Astrocyte (in vitro differentiated cells and primary cell): ENCODE measurements at regions not wholly inside any gene's neighbourhood (a gene's known extent, or its start where the extent isn't known, plus 50 kb on each side); places are given as distances from the start of the nearest gene placed in this dataset.

Experiments used
- DNase-seq: peaks from one replicate; pipeline ENCODE4 v3.0.0-alpha.2; 2010; ENCODE audit warnings: low read depth
- FAIRE-seq: peaks from 2 replicates; lab custom pipeline; 2011; peaks lifted over from hg19 to GRCh38; lab: Jason Lieb, UNC
- H2AFZ ChIP-seq: 2 replicates; pipeline ENCODE4 v1.6.0; 2012; ENCODE audit warnings: low read depth, low read length, inconsistent platforms
- H3K27ac ChIP-seq: 2 replicates; pipeline ENCODE4 v1.5.1; 2011; ENCODE audit warnings: low read depth, low read length, inconsistent platforms
- H3K27me3 ChIP-seq: 2 replicates; pipeline ENCODE4 v1.6.0; 2011; ENCODE audit warnings: low read length, inconsistent platforms; ENCODE audit not compliant: insufficient read depth
- H3K36me3 ChIP-seq: 2 replicates; pipeline ENCODE4 v1.5.1; 2011; ENCODE audit warnings: low read length, inconsistent platforms; ENCODE audit not compliant: insufficient read depth
- H3K4me1 ChIP-seq: 2 replicates; pipeline ENCODE4 v1.5.1; 2011; ENCODE audit warnings: low read length, inconsistent platforms; ENCODE audit not compliant: insufficient read depth
- H3K4me2 ChIP-seq: 2 replicates; pipeline ENCODE4 v1.6.0; 2012; ENCODE audit warnings: low read length, inconsistent platforms
- H3K4me3 ChIP-seq: 2 replicates; pipeline ENCODE4 v1.5.1; 2011; ENCODE audit warnings: low read depth, mild to moderate bottlenecking, low read length, inconsistent platforms; ENCODE audit not compliant: insufficient read depth
- H3K79me2 ChIP-seq: 2 replicates; pipeline ENCODE4 v1.6.0; 2012; ENCODE audit warnings: mild to moderate bottlenecking, low read length, inconsistent platforms; ENCODE audit not compliant: insufficient read depth
- H3K9ac ChIP-seq: 2 replicates; pipeline ENCODE4 v1.6.0; 2012; ENCODE audit warnings: mild to moderate bottlenecking, low read length, inconsistent platforms
- H3K9me3 ChIP-seq: 2 replicates; pipeline ENCODE4 v1.5.1; 2012; ENCODE audit warnings: low read depth, mild to moderate bottlenecking, low read length, inconsistent platforms; ENCODE audit not compliant: insufficient read depth
- H4K20me1 ChIP-seq: 2 replicates; pipeline ENCODE4 v1.6.0; 2012; ENCODE audit warnings: low read length, inconsistent platforms; ENCODE audit not compliant: insufficient read depth
- H3K27ac Mint-ChIP-seq: one replicate; pipeline ENCODE4 v1.8.0; 2021; ENCODE audit warnings: mild to moderate bottlenecking, mixed read lengths; ENCODE audit not compliant: unreplicated experiment
- H3K27me3 Mint-ChIP-seq: one replicate; pipeline ENCODE4 v1.8.0; 2021; ENCODE audit warnings: low read depth, mixed read lengths; ENCODE audit not compliant: unreplicated experiment
- H3K36me3 Mint-ChIP-seq: one replicate; pipeline ENCODE4 v1.8.0; 2021; ENCODE audit warnings: low read depth, mixed read lengths; ENCODE audit not compliant: unreplicated experiment
- H3K4me1 Mint-ChIP-seq: one replicate; pipeline ENCODE4 v1.8.0; 2021; ENCODE audit warnings: low read depth, mixed read lengths; ENCODE audit not compliant: unreplicated experiment
- H3K4me3 Mint-ChIP-seq: one replicate; pipeline ENCODE4 v1.8.0; 2021; ENCODE audit warnings: mild to moderate bottlenecking, moderate library complexity, mixed read lengths; ENCODE audit not compliant: unreplicated experiment
- H3K9me3 Mint-ChIP-seq: one replicate; pipeline ENCODE4 v1.8.0; 2021; ENCODE audit warnings: mild to moderate bottlenecking, mixed read lengths; ENCODE audit not compliant: unreplicated experiment
- CTCF ChIP-seq: IDR thresholded peaks from 2 replicates; pipeline ENCODE4 v1.5.1; 2011; ENCODE audit warnings: low read depth, mild to moderate bottlenecking, inconsistent platforms, low read length, moderate library complexity; ENCODE audit not compliant: insufficient read depth
- EZH2 ChIP-seq: IDR thresholded peaks from 2 replicates; pipeline ENCODE4 v1.6.1; 2012; ENCODE audit warnings: mild to moderate bottlenecking, low read length, inconsistent platforms; ENCODE audit not compliant: insufficient read depth

- TF ChIP-seq EZH2 (no peak), CTCF (no peak)
- no peaks in the 10 kb centered on the region for H3K27me3 ChIP-seq
- no peaks in the 10 kb centered on the region for H4K20me1 ChIP-seq
- H3K9me3 ChIP-seq = no peaks in the 10 kb centered on the region
- no peak overlapping the region for H2AFZ ChIP-seq
- H3K4me1 Mint-ChIP-seq = peaks cover 13% of the 10 kb centered on the region
- H3K27ac ChIP-seq = no peak overlapping the region
- H3K27ac Mint-ChIP-seq = no peak overlapping the region
- no peaks in the 10 kb centered on the region for H3K27me3 Mint-ChIP-seq
- no peak overlapping the region for H3K4me3 ChIP-seq
- no peak for FAIRE-seq
- no peaks in the 10 kb centered on the region for H3K9me3 Mint-ChIP-seq
- peaks cover 25% of the 10 kb centered on the region for H3K4me1 ChIP-seq
- H3K36me3 Mint-ChIP-seq = no peaks in the 10 kb centered on the region
- no peak overlapping the region for H3K4me3 Mint-ChIP-seq
- H3K36me3 ChIP-seq = no peaks in the 10 kb centered on the region
- no peak overlapping the region for H3K4me2 ChIP-seq
- no peak overlapping the region for H3K9ac ChIP-seq
- H3K79me2 ChIP-seq = no peaks in the 10 kb centered on the region
- DNase-seq = no peak
Measured at GRCh38 chr3:177935047-177935446, 601.2 kb upstream of the KCNMB2 start.

DNA sequence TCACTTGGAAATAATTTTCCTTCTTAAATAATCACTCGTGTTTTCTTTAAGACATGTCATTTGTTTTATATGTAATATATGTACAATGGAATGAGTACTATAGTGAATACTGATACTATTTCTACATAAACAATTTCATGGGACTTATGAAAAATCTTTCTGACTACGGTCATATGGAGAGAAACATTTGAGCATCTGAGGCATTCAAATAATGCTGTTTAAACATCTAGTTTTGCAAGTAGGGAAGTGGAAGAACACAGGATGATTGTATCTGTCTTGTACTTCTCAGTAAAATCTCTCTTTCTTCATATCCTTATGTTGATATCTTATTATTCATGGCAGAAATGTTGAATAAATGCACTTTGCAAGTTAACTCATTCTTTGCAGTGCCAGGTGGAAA, 599.5 kb upstream of the KCNMB2 start:
- H4K20me1 ChIP-seq = no peaks in the 10 kb centered on the region
- peaks cover 13% of the 10 kb centered on the region for H3K4me1 Mint-ChIP-seq
- no peaks in the 10 kb centered on the region for H3K9me3 Mint-ChIP-seq
- no peaks in the 10 kb centered on the region for H3K79me2 ChIP-seq
- no peaks in the 10 kb centered on the region for H3K9me3 ChIP-seq
- H3K4me3 Mint-ChIP-seq = no peak overlapping the region
- no peak overlapping the region for H3K4me3 ChIP-seq
- no peak overlapping the region for H2AFZ ChIP-seq
- no peak overlapping the region for H3K4me2 ChIP-seq
- H3K27ac Mint-ChIP-seq = no peak overlapping the region
- H3K9ac ChIP-seq = no peak overlapping the region
- H3K27ac ChIP-seq = no peak overlapping the region
- H3K4me1 ChIP-seq = peaks cover 23% of the 10 kb centered on the region
- H3K27me3 ChIP-seq = no peaks in the 10 kb centered on the region
- no peak for FAIRE-seq
- no peaks in the 10 kb centered on the region for H3K27me3 Mint-ChIP-seq
- H3K36me3 ChIP-seq = no peaks in the 10 kb centered on the region
- H3K36me3 Mint-ChIP-seq = no peaks in the 10 kb centered on the region
- no peak for TF ChIP-seq CTCF
- TF ChIP-seq EZH2 = no peak
- no peak for DNase-seq

DNA sequence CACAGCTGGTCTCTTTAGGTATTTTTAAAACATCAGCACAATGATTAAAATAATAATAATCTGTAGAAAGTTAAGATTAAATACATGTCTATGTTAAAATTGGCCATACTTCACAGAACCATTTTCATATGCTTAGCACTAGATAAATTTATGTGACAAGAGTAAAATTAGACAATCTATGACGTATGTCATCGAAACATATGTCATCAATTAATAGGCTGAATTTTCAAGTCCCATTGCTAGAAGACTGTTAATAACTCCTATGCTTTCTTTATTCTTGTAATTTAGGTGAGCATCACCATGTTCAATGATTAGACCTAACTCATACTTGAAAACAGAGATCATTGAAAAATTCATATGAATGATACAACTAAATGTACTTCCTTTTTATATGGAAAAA, 593.3 kb upstream of the KCNMB2 start:
- H3K36me3 ChIP-seq = no peaks in the 10 kb centered on the region
- Mint-ChIP-seq H3K9me3 (no peaks in the 10 kb centered on the region), H3K4me1 (no peaks in the 10 kb centered on the region), H3K4me3 (no peak overlapping the region), H3K36me3 (no peaks in the 10 kb centered on the region), H3K27ac (no peak overlapping the region), H3K27me3 (no peaks in the 10 kb centered on the region)
- H3K9me3 ChIP-seq = no peaks in the 10 kb centered on the region
- no peak overlapping the region for H2AFZ ChIP-seq
- H3K79me2 ChIP-seq = no peaks in the 10 kb centered on the region
- H3K4me2 ChIP-seq = no peak overlapping the region
- TF ChIP-seq EZH2 = no peak
- no peak for TF ChIP-seq CTCF
- H3K27ac ChIP-seq = no peak overlapping the region
- no peaks in the 10 kb centered on the region for H3K27me3 ChIP-seq
- H3K9ac ChIP-seq = no peak overlapping the region
- no peak for FAIRE-seq
- no peak overlapping the region for H3K4me3 ChIP-seq
- no peak for DNase-seq
- no peaks in the 10 kb centered on the region for H4K20me1 ChIP-seq
- H3K4me1 ChIP-seq = no peaks in the 10 kb centered on the region
